Natural killer cell (primary cell): ENCODE measurements at regions not wholly inside any gene's neighbourhood (a gene's known extent, or its start where the extent isn't known, plus 50 kb on each side); places are given as distances from the start of the nearest gene placed in this dataset.

Experiments
- ATAC-seq, 3 donors: fragments of 150-1000 bp in 2 of 3; fragments of 200-7000 bp in 1 of 3; cut with Tn5 transposase; 1 replicate in 1 of 3; 2 replicates in 2 of 3; pipeline ENCODE4 v1.10.0; 2021; ENCODE audit warnings: mild to moderate bottlenecking in 2 of 3, moderate library complexity in 2 of 3
- DNase-seq, 2 donors: peaks; one replicate each; pipeline versions ENCODE4 v3.0.0 to v3.0.0-alpha.2; 2013 to 2021; ENCODE audit warnings: mixed read lengths in 1 of 2
- H3K27ac ChIP-seq: one replicate; pipeline ENCODE4 v1.5.1; 2013; ENCODE audit warnings: mild to moderate bottlenecking, low read length
- H3K27me3 ChIP-seq: one replicate; pipeline ENCODE4 v1.6.1; 2013; ENCODE audit warnings: low read length; ENCODE audit not compliant: control insufficient read depth, insufficient read depth
- H3K36me3 ChIP-seq: one replicate; pipeline ENCODE4 v1.6.1; 2013; ENCODE audit warnings: low read length; ENCODE audit not compliant: control insufficient read depth, insufficient read depth
- H3K4me1 ChIP-seq: one replicate; pipeline ENCODE4 v1.6.1; 2013; ENCODE audit warnings: low read length; ENCODE audit not compliant: control insufficient read depth, insufficient read depth
- H3K4me3 ChIP-seq: one replicate; pipeline ENCODE4 v1.5.1; 2013; ENCODE audit warnings: low read length
- H3K9me3 ChIP-seq: one replicate; pipeline ENCODE4 v1.6.1; 2013; ENCODE audit warnings: low read length; ENCODE audit not compliant: control insufficient read depth, insufficient read depth
- H3K27ac Mint-ChIP-seq, 2 donors: one replicate each; pipeline ENCODE4 v1.8.0; 2022; ENCODE audit warnings: mild to moderate bottlenecking in 2 of 2, mixed read lengths in 2 of 2, moderate library complexity in 1 of 2
- H3K27me3 Mint-ChIP-seq, 2 donors: one replicate each; pipeline ENCODE4 v1.8.0; 2022; ENCODE audit warnings: low read depth in 2 of 2, mixed read lengths in 2 of 2
- H3K36me3 Mint-ChIP-seq: one replicate; pipeline ENCODE4 v1.8.0; 2022; ENCODE audit warnings: mixed read lengths
- H3K4me1 Mint-ChIP-seq, 2 donors: one replicate each; pipeline ENCODE4 v1.8.0; 2022; ENCODE audit warnings: mixed read lengths in 2 of 2
- H3K4me3 Mint-ChIP-seq: one replicate; pipeline ENCODE4 v1.8.0; 2022; ENCODE audit warnings: mild to moderate bottlenecking, moderate library complexity, mixed read lengths
- H3K9me3 Mint-ChIP-seq, 2 donors: one replicate each; pipeline ENCODE4 v1.8.0; 2022; ENCODE audit warnings: mixed read lengths in 2 of 2
- WGBS: methylation state at CpG from one replicate; pipeline ENCODE4 v1.1.7; 2013; ENCODE audit warnings: missing lambda C conversion rate; ENCODE audit not compliant: insufficient coverage; 5-methylcytosine and 5-hydroxymethylcytosine counted together
- intact Hi-C: fragments of 100-400 bp; cut with micrococcal nuclease; formaldehyde crosslinking; loops from one replicate; pipeline ENCODE4 v1.14.2; 2022
- TF ChIP-seq, protein P1 (sequence below): fragments of 200-600 bp; IDR thresholded peaks from one replicate; pipeline ENCODE4 v1.8.0; 2022; ENCODE audit warnings: antibody characterized with exemption

DNA sequence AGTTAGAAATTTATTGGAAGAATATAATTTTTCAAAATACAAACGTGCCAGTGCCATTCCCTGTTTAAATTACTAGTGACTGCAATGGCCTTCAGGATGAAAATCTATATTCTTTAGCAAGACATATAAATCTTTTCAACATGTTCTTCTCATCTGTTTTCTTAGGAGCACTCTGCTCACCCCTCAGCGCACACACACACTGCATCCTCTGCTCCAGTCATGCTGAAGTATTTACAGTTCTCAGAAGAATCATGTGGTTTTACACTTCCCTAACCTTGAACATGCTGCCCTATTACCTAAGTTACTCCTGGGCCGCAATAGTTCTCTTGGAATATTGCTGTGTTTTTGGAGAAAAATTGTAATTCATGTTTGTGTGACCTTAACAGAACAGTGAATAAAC lies 820.6 kb downstream of the CDH8 start:
- no peaks in the 10 kb centered on the region for H3K27me3 Mint-ChIP-seq
- DNase-seq (no peak), ATAC-seq (no peak)
- intact Hi-C loops = no loop called here
- H3K9me3 ChIP-seq = peaks cover 4% of the 10 kb centered on the region
- H3K4me3 Mint-ChIP-seq = no peak overlapping the region
- H3K4me3 ChIP-seq = no peak overlapping the region
- TF ChIP-seq, protein P1, sequence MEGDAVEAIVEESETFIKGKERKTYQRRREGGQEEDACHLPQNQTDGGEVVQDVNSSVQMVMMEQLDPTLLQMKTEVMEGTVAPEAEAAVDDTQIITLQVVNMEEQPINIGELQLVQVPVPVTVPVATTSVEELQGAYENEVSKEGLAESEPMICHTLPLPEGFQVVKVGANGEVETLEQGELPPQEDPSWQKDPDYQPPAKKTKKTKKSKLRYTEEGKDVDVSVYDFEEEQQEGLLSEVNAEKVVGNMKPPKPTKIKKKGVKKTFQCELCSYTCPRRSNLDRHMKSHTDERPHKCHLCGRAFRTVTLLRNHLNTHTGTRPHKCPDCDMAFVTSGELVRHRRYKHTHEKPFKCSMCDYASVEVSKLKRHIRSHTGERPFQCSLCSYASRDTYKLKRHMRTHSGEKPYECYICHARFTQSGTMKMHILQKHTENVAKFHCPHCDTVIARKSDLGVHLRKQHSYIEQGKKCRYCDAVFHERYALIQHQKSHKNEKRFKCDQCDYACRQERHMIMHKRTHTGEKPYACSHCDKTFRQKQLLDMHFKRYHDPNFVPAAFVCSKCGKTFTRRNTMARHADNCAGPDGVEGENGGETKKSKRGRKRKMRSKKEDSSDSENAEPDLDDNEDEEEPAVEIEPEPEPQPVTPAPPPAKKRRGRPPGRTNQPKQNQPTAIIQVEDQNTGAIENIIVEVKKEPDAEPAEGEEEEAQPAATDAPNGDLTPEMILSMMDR = no peak
- H3K9me3 Mint-ChIP-seq = peaks cover 4% of the 10 kb centered on the region in 2 donors
- H3K4me1 Mint-ChIP-seq = no peaks in the 10 kb centered on the region
- H3K36me3 ChIP-seq = no peaks in the 10 kb centered on the region
- H3K36me3 Mint-ChIP-seq = peaks cover 9% of the 10 kb centered on the region
- WGBS = 40% methylated on average over 2 of the region's 3 CpGs
- H3K27ac ChIP-seq = no peak overlapping the region
- H3K27me3 ChIP-seq = no peaks in the 10 kb centered on the region
- no peaks in the 10 kb centered on the region for H3K4me1 ChIP-seq
- no peak overlapping the region for H3K27ac Mint-ChIP-seq

DNA sequence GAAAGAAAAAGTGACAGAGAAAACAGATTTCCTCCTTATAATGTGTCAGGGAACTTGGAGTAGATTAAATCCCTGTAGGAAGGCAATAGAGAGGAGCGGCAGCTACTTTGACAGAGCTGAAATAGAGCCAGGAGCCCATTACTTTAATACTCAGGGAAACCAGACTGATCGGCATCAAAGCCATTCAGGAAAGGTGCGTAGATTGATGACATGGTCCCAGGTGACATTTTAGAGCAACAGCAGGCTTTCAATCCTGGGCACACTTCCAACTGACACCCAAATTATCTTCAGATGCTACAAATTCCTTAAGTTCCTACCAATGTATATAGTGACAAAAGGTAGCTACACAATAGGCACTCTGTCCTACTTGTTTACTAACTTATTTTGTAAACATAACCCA lies 821.5 kb downstream of the CDH8 start:
- WGBS = 91% methylated on average over 3 of the region's 3 CpGs
- no peak overlapping the region for H3K4me3 Mint-ChIP-seq
- peaks cover 4% of the 10 kb centered on the region in 2 donors for H3K9me3 Mint-ChIP-seq
- peaks cover 11% of the 10 kb centered on the region for H3K36me3 Mint-ChIP-seq
- H3K4me1 Mint-ChIP-seq = no peaks in the 10 kb centered on the region
- H3K27me3 Mint-ChIP-seq = no peaks in the 10 kb centered on the region
- no peaks in the 10 kb centered on the region for H3K27me3 ChIP-seq
- no peak overlapping the region for H3K27ac ChIP-seq
- intact Hi-C loops = no loop called here
- ATAC-seq (no peak), DNase-seq (no peak)
- no peak overlapping the region for H3K4me3 ChIP-seq
- no peaks in the 10 kb centered on the region for H3K36me3 ChIP-seq
- H3K27ac Mint-ChIP-seq = no peak overlapping the region
- H3K4me1 ChIP-seq = no peaks in the 10 kb centered on the region
- TF ChIP-seq, protein P1 = no peak
- H3K9me3 ChIP-seq = peaks cover 4% of the 10 kb centered on the region

DNA sequence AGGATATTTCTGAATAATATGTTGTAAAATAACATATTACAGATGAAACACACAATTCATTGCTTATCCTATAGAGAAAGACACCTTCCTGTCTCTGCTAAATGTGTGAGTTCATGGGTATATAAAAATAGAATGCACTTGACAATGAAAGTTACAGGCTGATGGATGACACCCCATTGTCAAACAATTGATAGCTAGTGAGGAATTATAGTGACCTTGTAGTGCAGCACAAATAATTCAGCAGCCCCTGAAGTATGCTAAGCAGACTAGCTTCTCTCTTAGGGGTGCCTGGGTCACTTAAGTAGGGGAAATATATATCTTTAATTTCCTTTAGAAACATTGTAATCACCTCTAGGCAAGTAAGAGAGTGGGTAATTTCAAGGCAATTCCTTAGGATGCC lies 826.2 kb downstream of the CDH8 start:
- Mint-ChIP-seq H3K36me3 (peaks cover 11% of the 10 kb centered on the region), H3K27me3 (no peaks in the 10 kb centered on the region), H3K27ac (no peak overlapping the region), H3K4me1 (no peaks in the 10 kb centered on the region), H3K4me3 (no peak overlapping the region), H3K9me3 (peaks cover 15 to 20% of the 10 kb centered on the region in 2 donors)
- ATAC-seq (no peak), DNase-seq (no peak)
- no peaks in the 10 kb centered on the region for H3K4me1 ChIP-seq
- TF ChIP-seq, protein P1 = no peak
- peaks cover 7% of the 10 kb centered on the region for H3K9me3 ChIP-seq
- no peaks in the 10 kb centered on the region for H3K36me3 ChIP-seq
- no peak overlapping the region for H3K4me3 ChIP-seq
- H3K27me3 ChIP-seq = no peaks in the 10 kb centered on the region
- intact Hi-C loops = no loop called here
- H3K27ac ChIP-seq = no peak overlapping the region

DNA sequence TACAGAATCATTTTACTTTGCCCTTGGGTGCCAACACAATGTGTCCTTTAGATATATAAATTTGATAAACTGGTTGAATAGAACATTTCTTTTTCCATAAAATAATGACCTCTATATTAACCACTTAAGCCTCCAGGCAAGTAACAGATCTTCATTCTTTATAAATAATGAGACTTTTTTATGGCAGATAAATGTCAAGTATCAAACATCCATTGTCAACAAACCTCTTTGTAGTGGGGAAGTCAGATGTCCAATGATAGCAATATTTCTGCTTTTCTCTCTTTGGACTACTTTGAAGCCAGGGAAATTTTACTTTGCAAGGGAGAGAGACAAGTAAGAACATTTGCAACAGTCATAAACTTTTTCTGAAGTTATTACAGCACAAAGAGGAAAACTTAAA lies 841.2 kb downstream of the CDH8 start:
- H3K27ac ChIP-seq = no peak overlapping the region
- Mint-ChIP-seq H3K9me3 (peaks cover 16 to 19% of the 10 kb centered on the region in 2 donors), H3K27ac (no peak overlapping the region), H3K4me1 (no peaks in the 10 kb centered on the region), H3K4me3 (no peak overlapping the region), H3K27me3 (no peaks in the 10 kb centered on the region), H3K36me3 (peaks cover 17% of the 10 kb centered on the region)
- DNase-seq = no peak
- intact Hi-C loops = no loop called here
- ATAC-seq = no peak
- H3K4me3 ChIP-seq = no peak overlapping the region
- no peaks in the 10 kb centered on the region for H3K4me1 ChIP-seq
- no peaks in the 10 kb centered on the region for H3K9me3 ChIP-seq
- H3K36me3 ChIP-seq = no peaks in the 10 kb centered on the region
- no peaks in the 10 kb centered on the region for H3K27me3 ChIP-seq
- TF ChIP-seq, protein P1 = no peak
